ENCODE measurements at regions not wholly inside any gene's neighbourhood (a gene's known extent, or its start where the extent isn't known, plus 50 kb on each side); places are given as distances from the start of the nearest gene placed in this dataset.

DNA sequence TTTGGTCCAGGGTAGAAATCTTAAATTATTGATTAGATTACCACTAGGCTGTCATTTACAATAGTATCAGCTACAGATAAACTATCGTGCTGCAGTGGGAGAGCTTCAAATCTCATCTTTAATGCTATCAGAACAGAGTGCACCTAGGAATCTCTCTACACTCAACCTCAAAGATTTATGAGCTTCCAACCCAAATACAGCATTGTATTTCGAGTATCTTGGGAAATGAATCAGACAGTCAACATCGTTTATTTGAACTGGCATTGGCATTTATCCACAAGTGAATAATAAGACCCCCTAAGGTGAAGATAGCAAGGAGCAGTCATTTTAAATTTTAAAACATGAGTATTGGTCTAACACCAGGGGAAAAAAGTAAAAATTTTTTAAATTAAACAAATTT, 1203.2 kb downstream of the CDH12 start:
- intact Hi-C loops (cut with micrococcal nuclease) (no loop called here), dilution Hi-C loops (cut with MboI; ENCODE audit: extremely low pct_ligation_motif_present, low sequenced_read_pairs) (no loop called here)
- CTCF ChIA-PET, result no interaction called here
- no peaks in the 10 kb centered on the region for H3K27me3 ChIP-seq (ENCODE audit: control insufficient read depth in 2 of 2, insufficient read depth in 2 of 2, low read length in 2 of 2)
- no peaks in the 10 kb centered on the region for H3K9me3 ChIP-seq (replicated peaks; ENCODE audit: control insufficient read depth, insufficient read depth, low read length)
- POLR2A ChIA-PET, result no interaction called here
- no peak overlapping the region for H2AFZ ChIP-seq (ENCODE audit: low read depth, low read length)
- H3K9ac ChIP-seq (replicated peaks; ENCODE audit: extremely low read depth, insufficient read depth, low read length), result no peak overlapping the region
- no peaks in the 10 kb centered on the region for H4K20me1 ChIP-seq (replicated peaks; ENCODE audit: control insufficient read depth, extremely low read depth, insufficient read depth, low read length)
- no peak overlapping the region for H3K4me3 ChIP-seq (replicated peaks in 1 of 3; ENCODE audit: insufficient read depth in 1 of 3, low read depth in 1 of 3, low read length in 3 of 3)
- no peak for FAIRE-seq
- H3K9me1 ChIP-seq (replicated peaks; ENCODE audit: control insufficient read depth, extremely low read depth, insufficient read depth, low read length), result no peaks in the 10 kb centered on the region
- BruUV-seq (replicated peaks), result no TSS peak
- DNase-seq (ENCODE audit: low read depth, low spot score), result no peak
- H3K79me2 ChIP-seq (ENCODE audit: control insufficient read depth, insufficient read depth, low read length), result no peaks in the 10 kb centered on the region
- no peak overlapping the region for H3K27ac ChIP-seq (ENCODE audit: insufficient read depth, low read depth, low read length)
- H3K4me2 ChIP-seq (ENCODE audit: insufficient read depth, low read length), result no peak overlapping the region
- TF ChIP-seq EZH2 (IDR thresholded peaks at IDR 0.05; ENCODE audit: borderline replicate concordance, low read depth, low read length, severe bottlenecking), result no peak
- peak; percentile 35 for TF ChIP-seq FOS (IDR thresholded peaks at IDR 0.05; ENCODE audit: borderline replicate concordance, insufficient read depth, low read length)
- H3K4me1 ChIP-seq (ENCODE audit: control insufficient read depth, extremely low read depth, insufficient read depth, low read length), result no peaks in the 10 kb centered on the region
- no peaks in the 10 kb centered on the region for H3K36me3 ChIP-seq (ENCODE audit: control insufficient read depth in 2 of 2, extremely low read depth in 1 of 2, insufficient read depth in 2 of 2, low read length in 2 of 2)

- no peaks in the 10 kb centered on the region for H3K27me3 ChIP-seq (ENCODE audit: control insufficient read depth in 2 of 2, insufficient read depth in 2 of 2, low read length in 2 of 2)
- no peak overlapping the region for H3K4me3 ChIP-seq (replicated peaks in 1 of 3; ENCODE audit: insufficient read depth in 1 of 3, low read depth in 1 of 3, low read length in 3 of 3)
- intact Hi-C loops (cut with micrococcal nuclease), result no loop called here
- BruUV-seq (replicated peaks), result no TSS peak
- no peak for TF ChIP-seq GATA2 (IDR thresholded peaks at IDR 0.05; ENCODE audit: insufficient read depth, insufficient read length, low read depth, low read length)
- TF ChIP-seq EZH2 (IDR thresholded peaks at IDR 0.05; ENCODE audit: borderline replicate concordance, low read depth, low read length, severe bottlenecking), result no peak
- TF ChIP-seq FOS (IDR thresholded peaks at IDR 0.05; ENCODE audit: borderline replicate concordance, insufficient read depth, low read length), result peak; percentile 60
- TF ChIP-seq POLR2AphosphoS5 (IDR thresholded peaks at IDR 0.05; ENCODE audit: insufficient read depth, low read depth, low read length), result no peak
- no peak for TF ChIP-seq MAX (IDR thresholded peaks at IDR 0.05; ENCODE audit: insufficient read depth, insufficient read length)
- TF ChIP-seq JUN (IDR thresholded peaks at IDR 0.05; ENCODE audit: borderline replicate concordance, insufficient read depth, insufficient read length, low read depth), result peak; percentile 48
- H3K4me2 ChIP-seq (ENCODE audit: insufficient read depth, low read length), result no peak overlapping the region
- H3K79me2 ChIP-seq (ENCODE audit: control insufficient read depth, insufficient read depth, low read length), result no peaks in the 10 kb centered on the region
- ChIA-PET CTCF (no interaction called here), POLR2A (no interaction called here)
- DNase-seq (ENCODE audit: low read depth, low spot score) (peak; percentile 72), FAIRE-seq (peak; percentile 78)
- no peak overlapping the region for H2AFZ ChIP-seq (ENCODE audit: low read depth, low read length)
- no peak overlapping the region for H3K9ac ChIP-seq (replicated peaks; ENCODE audit: extremely low read depth, insufficient read depth, low read length)
- no peak overlapping the region for H3K27ac ChIP-seq (ENCODE audit: insufficient read depth, low read depth, low read length)
- dilution Hi-C loops (cut with MboI; ENCODE audit: extremely low pct_ligation_motif_present, low sequenced_read_pairs), result no loop called here
- H3K36me3 ChIP-seq (ENCODE audit: control insufficient read depth in 2 of 2, extremely low read depth in 1 of 2, insufficient read depth in 2 of 2, low read length in 2 of 2), result no peaks in the 10 kb centered on the region
- no peaks in the 10 kb centered on the region for H4K20me1 ChIP-seq (replicated peaks; ENCODE audit: control insufficient read depth, extremely low read depth, insufficient read depth, low read length)
- H3K9me3 ChIP-seq (replicated peaks; ENCODE audit: control insufficient read depth, insufficient read depth, low read length), result no peaks in the 10 kb centered on the region
- H3K9me1 ChIP-seq (replicated peaks; ENCODE audit: control insufficient read depth, extremely low read depth, insufficient read depth, low read length), result no peaks in the 10 kb centered on the region
- no peaks in the 10 kb centered on the region for H3K4me1 ChIP-seq (ENCODE audit: control insufficient read depth, extremely low read depth, insufficient read depth, low read length)
Observed at GRCh38 chr5:21646469-21646868, 1206.7 kb downstream of the CDH12 start.

Measured in endothelial cell of umbilical vein (primary cell).